HG03521 (cell line): ENCODE measurements at regions not wholly inside any gene's neighbourhood (a gene's known extent, or its start where the extent isn't known, plus 50 kb on each side); places are given as distances from the start of the nearest gene placed in this dataset.

Source experiments
- ATAC-seq: cut with Tn5 transposase; IDR thresholded peaks from one replicate; pipeline ENCODE4 v1.9.1; 2021; ENCODE audit warnings: mild to moderate bottlenecking, moderate library complexity; ENCODE audit not compliant: unreplicated experiment

DNA sequence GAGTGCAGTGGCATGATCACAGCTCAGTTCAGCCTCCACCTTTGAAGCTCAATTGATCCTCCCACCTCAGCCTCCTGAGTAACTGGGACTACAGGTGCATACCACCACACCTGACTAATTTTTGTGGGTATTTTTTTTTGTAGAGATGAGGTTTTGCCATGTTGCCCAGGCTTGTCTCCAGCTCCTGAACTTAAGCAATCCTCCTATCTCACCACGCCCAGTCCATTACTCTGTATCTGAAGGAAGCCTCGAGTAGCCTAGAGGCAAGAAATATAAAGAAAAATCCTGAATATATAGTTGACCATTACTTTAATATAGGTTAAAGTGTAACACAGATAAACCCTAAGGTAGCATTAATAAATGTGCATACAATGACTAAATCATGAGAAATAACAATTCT, 686.8 kb upstream of the PIK3C3 start:
- ATAC-seq: no peak

DNA sequence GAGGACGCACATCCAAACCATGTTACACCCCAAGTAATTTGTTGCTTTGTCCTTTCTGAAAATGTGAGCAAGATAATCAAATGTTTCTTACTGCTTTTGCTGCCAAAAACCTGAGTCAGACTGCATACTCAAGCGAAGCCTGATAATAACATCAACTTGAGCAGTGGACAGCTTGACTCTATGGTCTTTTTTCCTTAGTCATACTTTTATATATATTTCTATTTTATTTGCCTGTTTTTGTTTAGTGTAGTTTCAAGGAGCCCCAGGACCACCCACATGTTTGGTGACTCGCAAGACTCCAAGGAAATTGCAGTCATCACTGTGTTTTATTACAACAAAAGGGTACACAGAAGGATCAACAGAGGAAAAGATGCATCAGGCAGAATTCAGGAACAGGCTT, 688.4 kb upstream of the PIK3C3 start:
- no peak for ATAC-seq

DNA sequence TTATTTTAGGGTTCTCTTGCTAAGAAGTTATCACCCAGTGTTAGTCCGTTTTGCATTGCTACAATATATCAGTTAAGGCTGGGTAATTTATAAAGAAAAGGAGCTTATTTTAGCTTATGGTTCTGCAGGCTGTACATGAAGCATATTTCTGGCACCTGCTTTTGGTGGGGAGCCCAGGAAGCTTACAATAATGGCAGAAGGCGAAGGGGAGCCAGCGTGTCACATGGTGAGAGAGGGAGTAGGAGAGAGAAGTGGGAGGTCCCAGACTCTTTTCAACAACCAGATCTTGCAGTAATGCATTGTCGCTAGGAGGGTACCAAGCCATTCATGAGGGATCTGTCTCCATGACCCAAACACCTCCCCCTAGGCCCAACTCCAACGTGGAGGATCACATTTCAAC, 688.8 kb upstream of the PIK3C3 start:
- ATAC-seq: no peak

DNA sequence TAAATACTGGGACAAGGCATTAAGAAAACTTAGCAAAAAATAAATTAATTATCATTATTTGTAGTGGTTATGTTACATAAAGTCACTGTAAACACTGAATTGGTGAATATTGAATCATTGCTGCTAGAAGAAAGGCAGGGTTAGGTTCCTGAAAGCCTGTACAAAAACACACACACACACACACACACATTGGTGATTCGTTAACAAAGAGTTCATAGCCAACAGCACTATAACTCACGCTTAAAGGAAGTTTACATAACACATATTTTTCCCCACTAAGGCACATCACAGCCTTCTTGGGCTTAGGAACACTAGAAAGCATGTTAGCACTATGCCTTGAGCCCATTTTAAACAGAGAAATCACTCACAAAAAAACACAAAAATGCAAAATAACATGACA, 690.0 kb upstream of the PIK3C3 start:
- no peak for ATAC-seq

DNA sequence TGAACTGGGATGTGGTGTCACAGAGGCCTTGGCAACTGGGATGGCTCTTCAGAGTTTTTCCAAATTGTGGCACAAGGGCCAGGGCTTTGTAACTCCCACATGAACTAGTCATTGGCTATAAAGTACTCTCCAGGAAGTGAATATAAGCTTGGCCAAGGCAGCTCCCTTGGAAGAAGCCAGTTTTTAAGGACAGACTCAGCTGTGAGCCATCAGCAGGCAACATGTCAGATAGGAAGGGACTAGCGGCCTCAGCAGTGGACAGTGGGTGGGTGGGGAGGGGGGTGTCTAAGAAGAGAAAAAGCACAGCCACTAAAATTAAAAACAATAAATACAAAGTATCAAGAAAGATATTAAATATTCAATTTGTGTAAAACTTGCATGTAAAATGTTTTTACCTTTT, 691.1 kb upstream of the PIK3C3 start:
- no peak for ATAC-seq

DNA sequence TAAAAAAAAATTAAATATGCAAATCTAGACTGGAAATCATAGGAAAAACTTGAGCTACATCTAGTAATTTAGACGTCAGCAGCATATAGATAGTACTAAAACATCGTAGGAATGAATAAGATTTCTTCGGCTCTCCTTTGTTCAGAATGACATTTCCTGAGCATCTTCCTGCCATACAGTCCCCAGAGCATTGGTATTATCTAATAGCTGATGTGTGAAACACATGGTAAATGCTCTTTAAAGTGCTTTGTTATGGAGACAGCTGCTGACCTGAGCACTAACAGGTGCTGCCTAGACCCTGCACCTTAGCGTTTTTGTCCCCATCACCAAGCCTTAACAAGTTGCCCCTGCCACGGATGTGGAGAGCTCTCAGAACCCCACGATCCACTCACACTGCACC, 692.3 kb upstream of the PIK3C3 start:
- ATAC-seq: no peak

DNA sequence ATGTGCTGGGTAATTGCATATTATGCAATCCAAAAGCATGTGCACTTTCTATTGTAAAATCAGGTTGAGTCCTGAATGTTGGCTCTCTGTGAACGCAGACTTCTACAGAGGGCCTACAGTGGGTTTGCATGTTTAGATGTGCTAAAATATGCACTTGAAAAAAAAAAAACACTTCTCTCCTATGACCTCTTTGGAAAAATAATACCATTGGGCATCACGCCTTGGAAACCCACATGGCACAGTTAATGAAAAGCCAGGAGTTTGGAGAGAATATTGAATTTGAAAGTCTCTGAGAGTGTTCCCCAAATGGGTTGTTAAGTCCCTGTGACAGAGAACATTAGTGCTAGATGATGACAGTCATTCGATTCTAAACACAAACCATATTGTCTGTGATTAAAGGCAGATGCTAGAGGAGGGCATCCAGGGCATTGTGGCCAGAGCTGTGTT, 710.4 kb upstream of the PIK3C3 start:
- no peak for ATAC-seq

DNA sequence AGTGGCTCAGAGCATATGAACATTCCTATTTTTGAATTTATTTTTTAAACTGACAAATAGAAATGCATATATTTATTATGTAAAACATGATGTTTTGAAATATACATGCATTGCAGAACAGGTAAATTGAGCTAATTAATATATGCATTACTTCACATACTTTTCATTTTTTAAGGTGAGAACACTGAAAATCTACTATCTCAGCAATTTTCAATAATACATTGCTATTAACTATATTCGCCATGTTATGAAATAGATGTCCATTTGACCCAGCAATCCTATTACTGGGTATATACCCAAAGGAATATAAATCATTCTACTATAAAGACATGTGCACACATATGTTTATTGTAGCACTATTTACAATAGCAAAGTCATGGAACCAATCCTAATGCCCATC, 717.7 kb upstream of the PIK3C3 start:
- ATAC-seq: no peak

DNA sequence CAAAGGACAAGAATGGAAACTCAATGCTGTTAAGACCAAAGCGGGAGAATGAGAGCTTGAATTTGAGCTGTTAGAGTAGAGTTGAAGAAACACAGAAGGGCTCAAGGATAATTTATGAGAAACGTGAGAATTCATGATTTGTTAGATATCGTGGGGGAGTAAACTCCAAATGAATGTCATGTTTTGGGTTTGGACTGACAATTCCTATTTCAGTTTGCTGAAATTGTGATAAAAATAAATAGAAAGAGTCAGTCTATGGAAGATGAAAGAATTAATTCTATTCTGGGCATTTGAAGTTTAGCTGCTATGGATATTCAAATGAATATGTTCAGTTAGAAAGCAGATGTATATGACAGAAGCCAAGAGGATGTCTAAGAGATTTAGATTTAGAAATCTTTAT, 723.4 kb upstream of the PIK3C3 start:
- ATAC-seq: no peak

DNA sequence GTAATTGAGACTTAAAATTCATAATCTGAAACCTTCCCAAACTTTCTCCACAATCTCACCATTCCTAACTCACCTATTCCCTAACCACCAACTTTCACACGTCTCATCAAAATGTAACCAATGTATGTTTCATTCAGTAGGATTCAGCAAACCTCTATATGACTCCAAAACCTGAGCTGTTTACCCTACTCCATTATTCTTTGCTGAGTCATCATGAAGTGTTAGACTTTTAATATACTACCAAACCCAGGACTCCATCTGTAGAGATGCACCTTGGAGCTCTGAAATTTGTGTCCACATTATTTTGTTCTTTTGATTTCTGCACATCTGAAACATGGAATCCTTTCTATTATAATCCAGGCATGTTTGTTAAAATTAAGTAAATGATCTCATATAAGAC, 727.0 kb upstream of the PIK3C3 start:
- ATAC-seq: no peak

DNA sequence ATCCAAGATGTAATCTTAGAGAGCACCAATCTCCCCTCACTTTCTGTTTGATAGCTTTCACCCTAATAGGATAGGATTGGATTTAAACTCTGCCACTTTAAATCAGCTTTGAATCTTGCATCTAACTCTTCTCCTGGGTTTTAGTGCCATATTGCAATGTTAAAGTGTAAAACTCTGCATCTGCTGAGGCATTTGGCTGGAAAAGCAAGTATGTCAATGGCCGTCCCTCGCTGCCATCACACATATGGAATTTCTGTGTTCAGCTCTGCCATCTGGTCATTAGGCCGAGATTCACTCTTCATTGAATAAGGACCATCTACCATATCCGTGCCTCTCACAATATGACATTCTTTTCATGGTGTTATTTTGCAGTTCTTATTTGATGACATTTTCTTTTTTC, 728.1 kb upstream of the PIK3C3 start:
- no peak for ATAC-seq

DNA sequence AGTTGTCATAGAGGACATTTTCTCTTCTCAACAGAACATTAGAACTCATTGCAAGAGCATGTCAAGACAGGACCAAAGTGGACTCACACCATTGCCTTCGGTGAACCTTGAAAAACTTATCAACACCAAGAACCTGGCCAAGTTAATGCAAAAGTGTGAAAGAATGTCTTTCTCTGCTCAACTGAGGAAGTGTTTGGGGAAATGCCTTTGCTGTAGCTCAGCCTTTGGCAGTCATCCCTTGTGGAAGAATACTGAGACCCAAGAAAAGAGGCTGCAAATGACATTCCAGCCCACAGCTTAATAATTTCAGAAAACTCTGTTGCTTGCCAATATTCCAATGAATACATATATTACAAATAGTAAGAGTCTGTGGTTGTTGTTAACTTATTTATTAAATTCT, 728.8 kb upstream of the PIK3C3 start:
- no peak for ATAC-seq

DNA sequence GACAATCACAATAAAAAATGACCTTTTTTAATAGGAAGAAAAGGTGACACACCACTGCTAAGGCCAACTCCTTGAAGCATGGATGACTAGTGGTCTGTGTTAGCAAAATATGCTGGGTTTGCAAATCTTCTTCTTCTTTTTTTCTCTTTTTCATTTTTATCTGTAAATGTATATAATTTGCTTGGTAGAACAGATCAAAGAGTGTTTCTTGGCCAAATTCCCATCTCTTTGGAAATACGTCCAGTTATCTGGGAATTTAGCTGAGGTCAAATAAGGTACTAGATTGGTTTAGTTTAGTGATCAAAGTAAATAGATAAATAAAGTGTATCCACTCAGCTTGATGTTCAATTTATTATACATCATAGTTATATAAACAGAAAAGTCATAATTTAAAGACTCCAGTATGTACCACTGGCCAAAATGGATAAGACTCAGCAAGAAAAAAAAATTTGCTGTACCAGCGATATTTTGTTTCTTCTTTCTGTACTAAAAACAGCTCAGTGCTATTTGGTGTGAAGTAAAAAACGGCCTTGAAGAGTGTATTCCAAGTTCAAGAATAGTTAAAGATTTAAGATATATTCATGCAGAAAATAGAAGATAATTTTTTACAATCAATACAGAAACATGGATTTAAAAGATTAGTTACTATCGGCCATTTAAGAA, 738.6 kb upstream of the PIK3C3 start:
- ATAC-seq: no peak

DNA sequence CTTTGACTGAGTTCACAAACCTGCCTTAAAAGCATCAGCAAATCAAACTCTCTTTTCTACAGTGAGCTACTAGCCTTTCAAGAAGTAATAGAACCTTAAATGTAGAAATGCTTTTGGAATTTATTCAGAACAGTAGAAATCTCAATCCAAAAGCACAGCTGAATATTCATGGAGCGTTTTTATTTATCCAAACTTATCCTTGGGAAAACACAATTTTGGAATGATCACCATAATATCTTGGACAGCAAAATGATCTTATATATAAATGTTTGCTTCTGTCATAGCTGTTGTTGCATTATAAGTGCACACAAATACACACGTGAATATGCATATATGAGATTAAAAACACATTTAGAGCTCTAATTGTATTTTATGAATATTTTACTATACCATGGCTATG, 747.3 kb upstream of the PIK3C3 start:
- no peak for ATAC-seq

DNA sequence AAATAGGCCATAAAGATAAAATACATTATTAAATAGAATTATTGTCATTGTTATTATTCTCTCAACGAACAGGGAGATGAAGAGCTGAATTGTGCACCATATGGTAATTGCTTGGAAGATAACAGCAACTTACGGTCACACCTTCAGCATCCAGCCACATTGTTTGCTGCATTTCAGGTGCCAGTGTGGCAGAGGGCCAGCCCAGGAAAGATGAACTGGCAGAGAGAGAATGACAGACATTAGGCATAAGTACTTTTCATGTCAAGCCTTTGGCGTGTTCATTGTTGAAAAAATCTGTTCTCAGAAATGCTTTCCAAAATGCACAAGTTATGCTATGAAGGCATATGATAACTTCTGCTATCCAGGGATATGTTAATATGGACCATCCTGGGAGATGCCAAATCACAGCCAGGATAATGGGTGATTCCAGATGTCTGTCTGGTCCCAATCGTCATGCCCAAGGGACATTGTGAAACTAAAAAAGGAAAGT, 748.6 kb upstream of the PIK3C3 start:
- no peak for ATAC-seq

DNA sequence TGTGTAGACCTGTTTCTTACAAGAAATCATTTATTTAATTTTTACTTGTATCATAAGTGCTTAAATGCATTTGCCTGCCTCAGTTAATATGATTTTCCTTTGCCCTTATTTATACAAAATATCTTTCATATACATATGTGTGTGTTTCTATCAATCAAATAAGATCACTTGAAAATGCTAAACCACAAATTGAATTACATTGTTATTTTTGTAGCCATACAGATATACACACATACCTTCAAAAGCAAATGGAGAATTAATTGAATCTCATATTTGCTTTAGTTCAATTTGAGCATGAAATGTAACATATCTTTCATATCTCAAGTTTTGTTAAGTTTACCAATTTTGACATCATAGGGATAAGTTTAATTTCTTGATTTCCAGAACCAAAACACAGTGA, 755.8 kb upstream of the PIK3C3 start:
- no peak for ATAC-seq

DNA sequence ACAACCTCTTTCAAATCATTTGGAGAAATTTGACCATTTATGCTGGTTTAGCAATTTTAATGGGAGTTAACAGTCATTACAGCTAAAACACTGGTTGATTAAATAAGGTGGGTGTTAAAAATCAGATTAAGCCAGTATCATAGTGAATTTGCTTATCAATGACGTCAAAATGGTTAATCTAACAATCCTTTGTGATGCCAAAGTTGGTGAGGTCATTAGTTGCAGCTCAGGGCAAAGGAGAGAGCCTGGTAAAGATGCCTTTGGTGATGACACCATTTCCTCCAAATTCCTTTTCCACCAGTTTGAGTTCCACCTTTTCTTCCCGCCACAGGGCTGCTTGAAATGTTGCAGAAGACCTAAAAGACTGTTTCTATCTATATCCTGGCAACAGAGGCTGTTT, 757.1 kb upstream of the PIK3C3 start:
- no peak for ATAC-seq

DNA sequence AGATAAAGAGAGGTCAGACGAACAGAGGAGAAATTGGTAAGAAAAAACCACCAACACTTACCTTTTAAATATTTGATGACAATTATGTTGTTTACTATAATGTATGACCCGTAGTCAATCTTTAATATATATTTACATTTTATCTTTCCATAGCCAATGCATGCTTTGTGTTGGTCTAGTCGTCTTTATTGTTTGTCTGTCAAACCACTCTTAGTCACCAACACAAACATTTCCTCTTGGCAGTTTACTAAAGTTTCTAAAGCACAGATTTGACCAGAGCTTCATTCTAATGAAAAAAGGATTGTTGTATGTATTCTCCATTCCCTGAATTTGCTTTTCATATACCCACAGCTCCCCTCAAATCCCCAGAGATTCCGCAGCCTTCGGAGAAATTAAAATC, 784.7 kb upstream of the PIK3C3 start:
- ATAC-seq: no peak

DNA sequence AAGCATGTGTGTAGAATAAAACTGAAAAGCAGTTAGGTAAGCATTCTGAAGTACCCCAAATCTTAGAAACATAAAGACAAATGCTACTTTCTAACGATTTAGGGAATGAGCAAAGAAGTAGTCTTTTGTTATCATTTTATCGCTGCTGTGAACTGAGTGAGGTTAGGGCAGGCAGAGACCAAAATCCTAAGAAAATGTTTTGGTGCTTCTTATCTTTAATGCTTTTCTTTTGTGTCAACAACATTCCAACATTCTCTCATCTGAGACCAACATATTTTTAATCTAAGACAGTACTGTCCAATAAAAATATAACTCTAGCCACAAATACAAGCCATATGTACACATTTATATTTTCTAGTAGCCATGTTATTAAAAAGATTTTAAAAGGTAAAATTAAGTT, 789.4 kb upstream of the PIK3C3 start:
- ATAC-seq: no peak

DNA sequence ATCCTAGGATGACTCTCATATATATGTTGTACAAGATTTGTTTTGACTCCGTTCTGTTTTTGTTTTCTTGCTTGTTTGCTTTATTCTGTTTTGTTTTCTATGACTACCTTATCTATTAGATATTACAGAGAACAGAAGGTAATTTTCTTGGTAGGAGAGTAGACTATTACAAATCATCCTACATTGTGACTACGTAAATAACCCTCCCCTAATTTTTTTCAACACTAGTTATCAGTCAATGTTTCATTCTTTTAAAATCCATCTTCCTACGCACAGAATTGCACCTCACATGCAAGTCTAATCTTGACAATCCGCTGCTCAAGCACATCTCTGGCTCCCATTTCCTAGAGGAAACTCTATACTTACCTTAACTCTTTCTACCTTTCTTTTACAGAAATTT, 792.3 kb upstream of the PIK3C3 start:
- no peak for ATAC-seq

DNA sequence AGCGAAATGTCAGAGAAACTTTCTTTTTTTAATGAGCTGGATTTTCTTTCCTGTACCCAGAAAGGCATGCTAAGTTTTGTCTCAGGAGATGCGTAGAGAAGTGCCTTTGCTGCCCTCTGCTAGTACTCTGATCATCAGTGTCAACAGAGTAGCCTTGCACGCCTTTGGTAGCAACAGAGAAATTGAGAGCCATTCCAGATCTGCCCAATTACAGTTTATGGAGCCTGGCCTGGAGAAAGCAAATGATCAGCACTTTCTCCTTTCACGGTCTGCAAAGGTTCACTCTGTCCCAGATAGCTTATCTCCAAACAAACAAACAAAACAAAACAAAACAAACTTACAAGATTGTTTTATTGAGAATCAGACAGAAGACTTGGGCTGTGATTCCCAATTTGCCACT, 792.8 kb upstream of the PIK3C3 start:
- ATAC-seq: no peak

DNA sequence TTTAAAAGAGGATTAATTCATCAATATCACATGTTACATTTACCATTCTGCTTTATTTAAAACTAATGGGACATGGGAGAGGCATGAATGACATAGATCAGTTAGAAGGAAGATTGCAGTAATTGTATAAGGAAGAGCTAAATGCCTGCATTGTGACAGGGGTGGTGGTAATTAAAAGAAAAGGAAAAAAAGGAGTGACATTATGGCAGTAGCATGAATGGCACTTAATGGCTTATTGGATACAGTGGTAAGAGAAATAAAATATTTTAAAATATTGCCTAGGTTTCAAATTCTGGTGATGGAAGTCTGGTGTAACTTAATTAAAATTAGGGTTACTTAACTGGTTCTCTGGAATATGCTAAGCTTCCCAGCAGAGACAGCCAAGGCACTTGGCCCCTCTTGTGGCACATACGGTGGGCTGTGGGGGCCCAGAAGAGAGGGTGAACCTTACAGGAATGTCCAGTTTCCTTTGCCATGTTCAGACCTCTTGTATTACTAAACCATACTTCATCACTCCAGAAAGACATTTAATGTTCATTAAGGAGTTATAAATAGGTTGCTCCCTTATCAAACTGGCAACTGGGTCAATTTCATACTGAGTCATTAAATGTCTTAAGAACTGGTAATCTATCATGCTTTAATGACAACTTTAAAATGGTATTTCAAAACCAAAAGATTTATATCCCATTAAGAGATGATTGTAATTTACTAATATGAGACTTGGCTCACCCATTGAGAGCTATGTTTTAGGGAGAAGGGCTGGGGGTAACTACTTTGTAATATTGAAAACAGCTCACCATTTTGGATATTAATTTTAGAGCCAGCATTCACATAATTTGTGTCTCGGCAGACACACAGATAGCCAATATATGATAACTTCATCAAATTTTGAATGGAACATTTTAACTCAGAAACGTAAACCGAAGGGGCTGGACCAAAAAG, 798.9 kb upstream of the PIK3C3 start:
- ATAC-seq: no peak
